ENCODE measurements at regions not wholly inside any gene's neighbourhood (a gene's known extent, or its start where the extent isn't known, plus 50 kb on each side); places are given as distances from the start of the nearest gene placed in this dataset.
"Not testable (repeated sequence)": the region's sequence is repeated elsewhere in the genome, so short reads cannot be mapped to it uniquely, and the experiment has no call there.

GRCh38 chr10:25867321-25867720 lies 66.7 kb upstream of the MYO3A start:
- no peak for DNase-seq (ENCODE audit: low read depth in 2 of 2)

- no peak for DNase-seq (ENCODE audit: low read depth in 2 of 2)
Observed at GRCh38 chr10:25869067-25869591, 64.9 kb upstream of the MYO3A start.

- DNase-seq (ENCODE audit: low read depth in 2 of 2), result no peak
Observed at GRCh38 chr10:25869609-25870008, 64.4 kb upstream of the MYO3A start.

GRCh38 chr10:25874402-25874801 lies 59.6 kb upstream of the MYO3A start:
- DNase-seq (ENCODE audit: low read depth in 2 of 2), result not testable (repeated sequence)

GRCh38 chr10:25875556-25876165 lies 58.4 kb upstream of the MYO3A start:
- peak in 1 of 2 donors; percentile 22 for DNase-seq (ENCODE audit: low read depth in 2 of 2)

GRCh38 chr10:25877296-25877695 lies 56.7 kb upstream of the MYO3A start:
- DNase-seq (ENCODE audit: low read depth in 2 of 2), result no peak
